ENCODE measurements at regions not wholly inside any gene's neighbourhood (a gene's known extent, or its start where the extent isn't known, plus 50 kb on each side); places are given as distances from the start of the nearest gene placed in this dataset.

DNA sequence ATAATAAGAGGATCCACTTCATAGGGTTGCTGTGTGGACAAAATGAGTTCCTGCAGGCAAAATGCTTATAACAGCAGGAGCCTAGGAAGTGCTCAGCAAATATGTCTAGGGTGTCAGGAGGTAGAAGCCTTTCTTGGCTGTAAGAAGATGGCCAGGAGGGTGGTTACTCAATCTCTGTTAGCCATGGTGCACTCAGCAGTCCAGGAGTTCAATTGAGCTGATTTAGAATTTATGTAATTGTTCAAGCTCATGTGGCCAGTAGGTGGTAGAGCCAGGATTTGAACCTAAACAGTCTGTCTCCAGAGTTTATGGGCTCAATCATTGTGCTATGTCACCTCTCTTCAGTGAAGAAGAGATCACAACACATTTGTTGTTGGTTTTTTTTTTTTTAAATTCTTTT is 381.2 kb downstream of the KIF4B start:
- Histone ChIP-seq H3K27me3 (ENCODE audit: control insufficient read depth in 1 of 2, insufficient read depth in 2 of 2, low read length in 2 of 2) (no peaks in the 10 kb centered on the region), H3K9me3 (ENCODE audit: control insufficient read depth in 1 of 2, insufficient read depth in 1 of 2, low read length in 2 of 2) (no peaks in the 10 kb centered on the region), H3K36me3 (ENCODE audit: insufficient read depth, low read length) (no peaks in the 10 kb centered on the region), H3K4me3 (ENCODE audit: low read length) (no peak overlapping the region), H3K27ac (ENCODE audit: low read depth in 1 of 2, low read length in 2 of 2) (no peak overlapping the region), H3K4me1 (ENCODE audit: insufficient read depth, low read length) (no peaks in the 10 kb centered on the region)
- ChIA-PET POLR2A (no interaction called here), CTCF (no interaction called here)
- Mint-ChIP-seq H3K27ac (no peak overlapping the region), H3K9me3 (no peaks in the 10 kb centered on the region), H3K4me1 (ENCODE audit: low read depth) (no peaks in the 10 kb centered on the region), H3K36me3 (ENCODE audit: low read depth) (no peaks in the 10 kb centered on the region), H3K4me3 (no peak overlapping the region), H3K27me3 (peaks cover 2% of the 10 kb centered on the region)
- DNase-seq (no peak), ATAC-seq (ENCODE audit: poor library complexity) (no peak)
- TF ChIP-seq, protein P1, sequence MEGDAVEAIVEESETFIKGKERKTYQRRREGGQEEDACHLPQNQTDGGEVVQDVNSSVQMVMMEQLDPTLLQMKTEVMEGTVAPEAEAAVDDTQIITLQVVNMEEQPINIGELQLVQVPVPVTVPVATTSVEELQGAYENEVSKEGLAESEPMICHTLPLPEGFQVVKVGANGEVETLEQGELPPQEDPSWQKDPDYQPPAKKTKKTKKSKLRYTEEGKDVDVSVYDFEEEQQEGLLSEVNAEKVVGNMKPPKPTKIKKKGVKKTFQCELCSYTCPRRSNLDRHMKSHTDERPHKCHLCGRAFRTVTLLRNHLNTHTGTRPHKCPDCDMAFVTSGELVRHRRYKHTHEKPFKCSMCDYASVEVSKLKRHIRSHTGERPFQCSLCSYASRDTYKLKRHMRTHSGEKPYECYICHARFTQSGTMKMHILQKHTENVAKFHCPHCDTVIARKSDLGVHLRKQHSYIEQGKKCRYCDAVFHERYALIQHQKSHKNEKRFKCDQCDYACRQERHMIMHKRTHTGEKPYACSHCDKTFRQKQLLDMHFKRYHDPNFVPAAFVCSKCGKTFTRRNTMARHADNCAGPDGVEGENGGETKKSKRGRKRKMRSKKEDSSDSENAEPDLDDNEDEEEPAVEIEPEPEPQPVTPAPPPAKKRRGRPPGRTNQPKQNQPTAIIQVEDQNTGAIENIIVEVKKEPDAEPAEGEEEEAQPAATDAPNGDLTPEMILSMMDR (IDR thresholded peaks at IDR 0.05) = no peak
- intact Hi-C loops (cut with DNase I, micrococcal nuclease) = no loop called here

DNA sequence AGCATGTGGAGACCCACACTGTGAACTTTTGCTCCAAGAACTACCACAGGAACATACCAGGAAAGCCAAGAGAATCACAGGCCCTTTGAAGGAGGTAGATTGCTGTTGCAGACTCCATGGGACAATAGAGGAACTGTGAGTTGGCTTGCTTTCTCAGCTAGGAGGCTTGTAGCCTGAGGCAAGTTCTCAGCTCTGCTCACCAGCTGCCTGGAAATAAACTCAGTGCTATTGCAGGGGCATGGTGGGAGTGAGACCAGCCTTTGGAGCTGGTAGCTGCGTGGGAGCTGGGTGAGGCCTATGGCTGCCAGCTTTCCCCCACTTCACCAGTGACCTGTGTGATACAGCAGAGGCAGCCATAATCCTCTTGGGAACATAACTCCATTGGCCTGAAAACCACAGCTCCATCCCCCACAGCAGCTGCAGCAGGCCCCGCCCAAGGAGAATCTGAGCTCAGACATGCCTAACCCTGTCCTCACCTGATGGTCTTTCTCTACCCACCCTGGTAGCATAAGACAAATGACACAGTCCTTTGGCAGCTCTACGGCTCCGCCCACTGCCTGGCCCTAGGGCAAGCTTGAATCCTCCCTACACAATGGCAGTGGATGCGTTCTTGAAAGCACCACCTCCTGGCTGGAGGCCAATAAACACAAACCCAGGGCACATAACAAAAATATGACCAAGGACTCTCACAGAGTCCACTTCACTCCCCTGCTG is 389.5 kb downstream of the KIF4B start:
- Mint-ChIP-seq H3K36me3 (ENCODE audit: low read depth) (no peaks in the 10 kb centered on the region), H3K4me3 (no peak overlapping the region), H3K9me3 (peaks cover 10% of the 10 kb centered on the region), H3K4me1 (ENCODE audit: low read depth) (no peaks in the 10 kb centered on the region), H3K27ac (no peak overlapping the region), H3K27me3 (peaks cover 5% of the 10 kb centered on the region)
- H3K9me3 ChIP-seq (ENCODE audit: control insufficient read depth in 1 of 2, insufficient read depth in 1 of 2, low read length in 2 of 2) = peaks cover 0 to 12% of the 10 kb centered on the region in 2 experiments
- H3K4me1 ChIP-seq (ENCODE audit: insufficient read depth, low read length) = no peaks in the 10 kb centered on the region
- ChIA-PET POLR2A (no interaction called here), CTCF (no interaction called here)
- DNase-seq (no peak), ATAC-seq (ENCODE audit: poor library complexity) (no peak)
- H3K4me3 ChIP-seq (ENCODE audit: low read length) = no peak overlapping the region
- TF ChIP-seq, protein P1 (IDR thresholded peaks at IDR 0.05) = no peak
- intact Hi-C loops (cut with DNase I, micrococcal nuclease) = no loop called here
- no peaks in the 10 kb centered on the region for H3K36me3 ChIP-seq (ENCODE audit: insufficient read depth, low read length)
- H3K27me3 ChIP-seq (ENCODE audit: control insufficient read depth in 1 of 2, insufficient read depth in 2 of 2, low read length in 2 of 2) = no peaks in the 10 kb centered on the region
- no peak overlapping the region for H3K27ac ChIP-seq (ENCODE audit: low read depth in 1 of 2, low read length in 2 of 2)

DNA sequence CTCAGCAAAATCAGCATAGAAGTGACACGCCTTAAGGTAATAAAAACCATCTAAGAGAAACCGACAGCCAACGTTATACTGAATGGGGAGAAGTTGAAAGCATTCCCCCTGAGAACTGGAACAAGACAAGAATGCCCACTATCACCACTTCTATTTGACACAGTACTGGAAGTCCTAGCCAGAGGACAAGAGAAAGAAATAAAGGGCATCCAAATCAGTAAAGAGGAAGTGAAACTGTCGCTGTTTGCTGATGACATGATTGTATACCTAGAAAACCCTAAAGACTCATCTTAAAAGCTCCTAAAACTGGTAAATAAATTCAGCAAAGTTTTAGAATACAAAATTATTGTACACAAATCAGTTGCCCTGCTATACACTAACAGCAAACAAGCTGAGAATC is 393.3 kb downstream of the KIF4B start:
- ATAC-seq (ENCODE audit: poor library complexity) (no peak), DNase-seq (no peak)
- Mint-ChIP-seq H3K36me3 (ENCODE audit: low read depth) (no peaks in the 10 kb centered on the region), H3K4me1 (ENCODE audit: low read depth) (no peaks in the 10 kb centered on the region), H3K27ac (no peak overlapping the region), H3K27me3 (no peaks in the 10 kb centered on the region), H3K4me3 (no peak overlapping the region), H3K9me3 (peaks cover 13% of the 10 kb centered on the region)
- ChIA-PET CTCF (no interaction called here), POLR2A (no interaction called here)
- TF ChIP-seq, protein P1 (IDR thresholded peaks at IDR 0.05) = no peak
- no peaks in the 10 kb centered on the region for H3K36me3 ChIP-seq (ENCODE audit: insufficient read depth, low read length)
- intact Hi-C loops (cut with DNase I, micrococcal nuclease) = no loop called here
- peaks cover 0 to 9% of the 10 kb centered on the region in 2 experiments for H3K9me3 ChIP-seq (ENCODE audit: control insufficient read depth in 1 of 2, insufficient read depth in 1 of 2, low read length in 2 of 2)
- no peak overlapping the region for H3K27ac ChIP-seq (ENCODE audit: low read depth in 1 of 2, low read length in 2 of 2)
- H3K27me3 ChIP-seq (ENCODE audit: control insufficient read depth in 1 of 2, insufficient read depth in 2 of 2, low read length in 2 of 2) = no peaks in the 10 kb centered on the region
- H3K4me1 ChIP-seq (ENCODE audit: insufficient read depth, low read length) = no peaks in the 10 kb centered on the region
- no peak overlapping the region for H3K4me3 ChIP-seq (ENCODE audit: low read length)
